ENCODE measurements at regions not wholly inside any gene's neighbourhood (a gene's known extent, or its start where the extent isn't known, plus 50 kb on each side); places are given as distances from the start of the nearest gene placed in this dataset.

DNA sequence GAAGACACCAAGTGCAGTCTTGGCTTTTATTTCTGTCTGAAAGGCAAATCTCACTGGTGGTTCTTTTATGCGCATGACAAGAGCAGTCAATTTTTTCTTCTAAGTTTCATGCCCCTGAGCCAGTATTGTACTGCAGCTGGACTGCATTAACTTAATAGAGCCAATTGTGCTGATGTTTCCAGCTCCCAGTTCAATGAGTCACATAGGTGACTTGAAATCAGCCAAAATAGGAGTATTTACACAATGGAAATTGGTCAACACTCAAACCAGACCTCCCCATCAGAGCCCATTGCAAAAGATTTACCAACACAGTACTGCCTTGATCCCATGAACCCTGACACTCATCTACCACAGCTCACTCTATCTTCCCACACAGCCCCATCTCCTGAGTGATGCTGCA, 100.3 kb upstream of the GUCY1A1 start:
- TF ChIP-seq, protein P1, sequence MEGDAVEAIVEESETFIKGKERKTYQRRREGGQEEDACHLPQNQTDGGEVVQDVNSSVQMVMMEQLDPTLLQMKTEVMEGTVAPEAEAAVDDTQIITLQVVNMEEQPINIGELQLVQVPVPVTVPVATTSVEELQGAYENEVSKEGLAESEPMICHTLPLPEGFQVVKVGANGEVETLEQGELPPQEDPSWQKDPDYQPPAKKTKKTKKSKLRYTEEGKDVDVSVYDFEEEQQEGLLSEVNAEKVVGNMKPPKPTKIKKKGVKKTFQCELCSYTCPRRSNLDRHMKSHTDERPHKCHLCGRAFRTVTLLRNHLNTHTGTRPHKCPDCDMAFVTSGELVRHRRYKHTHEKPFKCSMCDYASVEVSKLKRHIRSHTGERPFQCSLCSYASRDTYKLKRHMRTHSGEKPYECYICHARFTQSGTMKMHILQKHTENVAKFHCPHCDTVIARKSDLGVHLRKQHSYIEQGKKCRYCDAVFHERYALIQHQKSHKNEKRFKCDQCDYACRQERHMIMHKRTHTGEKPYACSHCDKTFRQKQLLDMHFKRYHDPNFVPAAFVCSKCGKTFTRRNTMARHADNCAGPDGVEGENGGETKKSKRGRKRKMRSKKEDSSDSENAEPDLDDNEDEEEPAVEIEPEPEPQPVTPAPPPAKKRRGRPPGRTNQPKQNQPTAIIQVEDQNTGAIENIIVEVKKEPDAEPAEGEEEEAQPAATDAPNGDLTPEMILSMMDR (IDR thresholded peaks at IDR 0.05) = no peak
- no peak for TF ChIP-seq POLR2A (IDR thresholded peaks at IDR 0.05)
